ENCODE measurements at regions not wholly inside any gene's neighbourhood (a gene's known extent, or its start where the extent isn't known, plus 50 kb on each side); places are given as distances from the start of the nearest gene placed in this dataset.
"Not testable (repeated sequence)": the region's sequence is repeated elsewhere in the genome, so short reads cannot be mapped to it uniquely, and the experiment has no call there.

- DNase-seq (ENCODE audit: extremely low read depth in 1 of 2, low read depth in 1 of 2), result no peak
Measured at GRCh38 chr6:135644394-135644793, 146.9 kb upstream of the AHI1 start.

DNA sequence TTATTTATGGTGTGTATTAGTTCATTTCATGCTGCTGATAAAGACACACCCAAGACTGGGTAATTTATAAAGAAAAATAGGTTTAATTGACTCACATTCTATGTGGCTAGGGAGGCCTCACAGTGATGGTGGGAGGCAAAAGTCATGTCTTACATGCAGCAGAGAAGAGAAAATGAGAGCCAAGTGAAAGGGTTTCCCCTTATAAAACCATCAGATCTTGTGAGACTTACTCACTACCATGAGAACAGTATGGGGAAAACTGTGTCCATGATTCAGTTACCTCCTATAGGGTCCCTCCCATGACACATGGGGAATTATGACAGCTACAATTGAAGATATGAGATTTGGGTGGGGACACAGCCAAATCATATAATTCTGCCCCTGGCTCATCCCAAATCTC, 150.0 kb upstream of the AHI1 start:
- no peak for DNase-seq (ENCODE audit: extremely low read depth in 1 of 2, low read depth in 1 of 2)

GRCh38 chr6:135651964-135652755, 154.6 kb upstream of the AHI1 start:
- no peak for DNase-seq (ENCODE audit: extremely low read depth in 1 of 2, low read depth in 1 of 2)

DNA sequence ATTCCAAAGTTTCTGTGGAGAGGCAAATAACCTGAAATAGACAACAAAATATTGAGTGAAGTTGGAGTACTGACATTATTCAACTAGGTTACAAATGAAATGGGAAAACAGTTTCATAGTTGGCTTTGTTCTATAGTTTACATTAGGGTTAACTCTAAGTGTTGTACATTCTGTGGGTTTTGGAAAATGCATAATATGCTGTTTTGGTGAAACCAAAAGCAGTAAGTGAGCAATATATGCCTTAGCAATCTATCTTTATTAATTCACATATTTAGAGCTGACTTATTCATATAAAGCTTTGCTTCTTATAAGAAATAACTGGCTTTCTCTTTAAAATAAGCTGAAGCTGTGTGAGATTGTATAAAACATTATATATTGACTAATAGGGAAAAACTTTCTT, 157.5 kb upstream of the AHI1 start:
- no peak for DNase-seq (ENCODE audit: extremely low read depth in 1 of 2, low read depth in 1 of 2)

DNA sequence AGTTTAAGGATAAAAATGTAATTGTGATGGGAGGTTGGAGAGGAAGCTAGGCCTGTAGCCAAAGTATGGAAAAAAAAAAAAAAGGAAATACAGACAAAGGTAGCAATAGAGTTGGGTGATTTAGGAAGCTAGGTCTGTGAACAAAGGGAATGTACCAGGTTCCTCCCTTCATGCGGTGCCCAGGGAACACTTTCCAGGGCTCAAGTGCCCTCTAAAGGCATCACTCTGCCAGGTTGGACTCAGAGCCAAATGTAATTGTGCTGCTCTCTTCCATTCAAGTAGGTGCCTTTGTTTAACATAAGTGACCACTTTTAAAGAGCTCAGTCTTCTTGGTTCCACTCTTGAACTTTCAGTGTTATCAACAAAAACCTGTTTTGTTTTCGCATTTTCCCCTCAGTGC, 159.7 kb upstream of the AHI1 start:
- no peak for DNase-seq (ENCODE audit: extremely low read depth in 1 of 2, low read depth in 1 of 2)

DNA sequence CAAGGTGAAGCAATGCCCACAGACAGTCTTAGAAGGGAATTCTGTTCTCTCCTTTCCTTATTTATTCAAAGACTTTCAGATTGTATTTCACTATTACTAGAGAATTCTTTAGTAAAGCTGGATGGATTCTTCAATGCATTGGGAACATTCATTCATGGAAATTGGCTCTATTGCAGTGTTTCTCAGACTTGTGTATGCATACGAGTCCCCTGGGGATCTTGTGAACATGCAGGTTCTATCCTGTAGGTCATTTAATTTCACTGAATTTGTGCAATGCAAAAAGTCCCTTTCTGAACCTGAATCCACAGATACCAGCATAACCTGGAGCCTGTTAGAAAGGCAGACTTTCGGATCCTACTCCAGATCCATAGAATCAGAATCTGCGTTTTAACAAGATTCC, 160.9 kb upstream of the AHI1 start:
- no peak for DNase-seq (ENCODE audit: extremely low read depth in 1 of 2, low read depth in 1 of 2)

- no peak for DNase-seq (ENCODE audit: extremely low read depth in 1 of 2, low read depth in 1 of 2)
Measured at GRCh38 chr6:135658916-135659315, 161.4 kb upstream of the AHI1 start.

- no peak for DNase-seq (ENCODE audit: extremely low read depth in 1 of 2, low read depth in 1 of 2)
Measured at GRCh38 chr6:135664527-135664926, 167.0 kb upstream of the AHI1 start.

DNA sequence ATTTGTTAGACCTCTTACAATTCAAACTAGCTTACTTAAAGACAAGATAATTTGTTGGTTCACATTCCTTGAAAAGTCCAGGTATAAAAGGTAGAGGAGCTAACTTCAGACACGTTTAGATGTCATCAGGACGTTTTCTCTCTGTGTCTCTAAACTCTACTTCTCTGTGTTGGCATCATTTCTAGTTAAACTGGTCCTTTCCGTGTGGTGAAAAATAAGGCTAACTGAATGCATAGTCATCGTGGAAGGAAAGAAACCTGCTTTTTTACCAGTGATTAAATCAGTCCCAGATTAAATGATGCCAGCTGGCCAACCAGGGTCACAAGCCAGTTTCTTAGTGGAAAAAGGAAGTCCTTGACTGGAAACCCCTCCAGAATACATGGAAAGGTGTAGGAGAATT, 168.4 kb upstream of the AHI1 start:
- DNase-seq (ENCODE audit: extremely low read depth in 1 of 2, low read depth in 1 of 2), result no peak

DNA sequence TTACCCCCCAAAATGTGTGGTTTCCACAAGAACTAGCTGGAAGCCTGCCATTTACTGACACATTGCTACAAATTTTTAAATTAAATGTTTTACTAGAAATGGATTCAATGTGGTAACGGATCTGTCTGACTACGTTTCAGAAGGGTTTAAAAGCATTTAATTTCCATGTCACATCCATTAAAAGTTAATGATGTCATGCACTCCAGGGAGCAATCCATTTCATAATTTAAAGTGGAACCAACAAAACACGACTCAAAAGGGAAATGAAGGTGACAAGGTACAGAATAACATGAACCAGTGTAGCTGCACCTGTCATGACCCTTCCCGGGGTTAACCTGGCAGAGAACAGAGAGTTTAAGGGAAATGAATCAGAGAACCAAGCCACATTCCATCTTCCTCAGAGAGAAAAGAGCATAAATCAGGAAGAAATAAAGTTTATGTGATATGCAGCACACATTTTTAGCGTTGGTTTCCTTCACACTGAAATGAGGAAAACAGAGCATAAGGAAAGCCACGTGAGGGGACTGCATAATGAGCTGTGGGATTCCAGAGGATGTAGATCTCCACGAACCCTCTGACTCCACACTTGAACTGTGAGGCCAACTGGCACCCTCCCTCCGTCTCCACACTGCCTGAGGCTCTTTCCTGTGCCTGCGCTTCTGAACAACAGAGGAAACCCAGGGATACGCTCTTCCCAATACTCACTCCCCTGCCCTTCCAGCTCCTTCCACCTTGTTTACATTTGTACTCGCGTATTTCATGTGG, 170.3 kb upstream of the AHI1 start:
- no peak for DNase-seq (ENCODE audit: extremely low read depth in 1 of 2, low read depth in 1 of 2)

DNA sequence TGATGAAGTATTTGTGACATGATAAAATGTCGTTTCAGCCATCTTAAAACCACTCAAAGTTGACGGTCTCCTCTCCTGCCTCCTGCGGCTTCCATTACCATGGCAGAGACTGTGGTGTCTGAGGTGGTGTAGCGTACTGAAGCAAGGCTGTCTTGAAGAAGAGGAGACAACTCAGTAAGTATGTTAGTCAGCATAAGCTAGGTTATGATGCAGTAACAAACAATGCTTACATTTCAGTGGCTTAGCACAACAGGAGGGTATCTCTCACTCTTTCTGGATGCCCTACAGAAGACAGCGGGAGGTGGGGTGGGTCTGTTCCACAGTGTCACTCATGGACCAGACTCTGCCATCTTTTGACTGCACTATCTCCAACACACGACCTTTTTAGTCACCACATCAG, 174.7 kb upstream of the AHI1 start:
- no peak for DNase-seq (ENCODE audit: extremely low read depth in 1 of 2, low read depth in 1 of 2)

GRCh38 chr6:135673501-135674309, 176.2 kb upstream of the AHI1 start:
- DNase-seq (ENCODE audit: extremely low read depth in 1 of 2, low read depth in 1 of 2), result no peak

- DNase-seq (ENCODE audit: extremely low read depth in 1 of 2, low read depth in 1 of 2), result no peak
Measured at GRCh38 chr6:135675026-135675425, 176.5 kb upstream of the PDE7B start.

DNA sequence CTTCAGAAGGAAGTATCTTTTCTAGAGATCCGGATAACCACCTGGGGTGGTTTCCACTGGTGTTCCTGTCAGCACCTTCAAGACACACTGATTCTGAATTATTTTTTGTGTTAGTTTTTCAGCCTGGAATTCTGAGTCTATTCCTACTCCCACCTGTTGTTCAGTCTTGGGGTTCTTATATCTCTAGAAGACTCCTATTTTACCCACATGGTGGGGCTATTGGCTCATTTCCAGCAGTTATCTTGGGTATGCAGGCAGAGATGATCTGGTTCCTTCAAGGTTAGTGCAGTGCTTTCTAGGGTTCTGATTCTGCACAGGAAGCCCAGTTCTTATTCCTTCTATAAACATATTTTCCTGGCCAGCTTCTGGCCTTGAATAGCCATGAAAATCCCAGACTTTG, 175.6 kb upstream of the PDE7B start:
- peak in 1 of 2 donors; percentile 5 for DNase-seq (ENCODE audit: extremely low read depth in 1 of 2, low read depth in 1 of 2)

- no peak for DNase-seq (ENCODE audit: extremely low read depth in 1 of 2, low read depth in 1 of 2)
Measured at GRCh38 chr6:135680964-135681913, 170.3 kb upstream of the PDE7B start.

DNA sequence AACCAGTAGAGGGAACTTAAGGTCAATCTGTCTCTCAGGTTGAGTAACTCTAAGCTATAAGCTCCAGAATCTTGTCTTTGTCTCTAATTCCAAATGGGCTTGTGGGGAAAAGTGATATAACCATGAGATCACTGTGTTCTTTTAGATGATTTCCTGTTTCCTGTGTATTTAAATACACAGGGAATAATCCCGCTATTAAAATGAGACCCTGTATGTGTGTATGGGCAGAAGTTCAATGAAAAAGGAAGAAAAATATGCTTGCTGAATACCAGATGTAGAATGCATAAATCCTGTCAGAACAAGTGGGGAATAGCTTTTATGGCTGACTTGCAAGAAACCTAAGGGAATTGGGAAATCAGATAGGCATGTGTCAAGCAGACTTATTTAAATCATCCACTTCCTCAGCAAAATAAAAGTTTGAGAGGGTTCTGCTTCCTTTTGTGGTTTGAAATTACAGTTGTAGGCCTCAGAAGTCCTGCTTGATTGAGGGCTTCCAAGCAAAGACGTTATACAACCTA, 164.7 kb upstream of the PDE7B start:
- no peak for DNase-seq (ENCODE audit: extremely low read depth in 1 of 2, low read depth in 1 of 2)

DNA sequence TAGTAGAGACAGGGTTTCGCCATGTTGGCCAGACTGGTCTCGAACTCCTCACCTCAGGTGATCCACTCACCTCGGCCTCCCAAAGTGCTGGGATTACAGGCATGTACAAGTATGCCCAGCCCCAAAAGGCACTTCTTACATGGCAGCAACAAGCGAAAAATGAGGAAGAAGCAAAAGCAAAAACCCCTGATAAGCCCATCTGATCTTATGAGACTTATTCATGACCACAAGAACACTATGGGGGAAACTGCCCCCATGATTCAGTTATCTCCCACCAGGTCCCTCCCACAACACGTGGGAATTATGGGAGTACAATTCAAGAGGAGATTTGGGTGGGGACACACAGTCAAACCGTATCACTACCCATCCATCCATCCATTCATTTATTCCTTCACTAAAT, 163.0 kb upstream of the PDE7B start:
- not testable (repeated sequence) for DNase-seq (ENCODE audit: extremely low read depth in 1 of 2, low read depth in 1 of 2)

GRCh38 chr6:135692426-135692825, 159.1 kb upstream of the PDE7B start:
- no peak for DNase-seq (ENCODE audit: extremely low read depth in 1 of 2, low read depth in 1 of 2)

DNA sequence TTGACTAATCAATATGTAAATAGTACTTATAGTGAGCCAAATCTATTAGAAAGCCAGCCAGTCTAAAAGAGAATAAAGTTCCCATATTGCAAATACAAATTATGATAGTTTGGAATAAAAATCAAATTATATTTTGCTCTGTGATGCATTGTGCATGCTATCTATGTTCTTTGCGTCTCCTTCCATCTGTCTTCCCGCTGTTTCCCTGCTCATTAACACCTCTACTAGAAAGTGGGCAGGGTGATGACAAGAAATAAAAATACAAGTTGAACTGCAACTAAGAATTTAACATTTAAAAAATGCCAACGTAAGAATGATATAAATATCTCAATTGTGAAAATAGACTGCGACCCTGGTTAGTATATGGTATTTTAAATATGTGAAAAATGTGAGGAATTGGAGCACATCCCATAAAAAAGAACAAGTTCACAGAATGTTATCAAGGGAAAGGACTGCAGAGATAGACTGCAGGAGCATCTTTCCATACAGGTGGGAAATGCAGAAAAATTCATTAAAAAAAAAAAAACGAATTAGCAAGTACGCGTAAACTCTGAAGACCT, 157.6 kb upstream of the PDE7B start:
- no peak for DNase-seq (ENCODE audit: extremely low read depth in 1 of 2, low read depth in 1 of 2)

- DNase-seq (ENCODE audit: extremely low read depth in 1 of 2, low read depth in 1 of 2), result no peak
Measured at GRCh38 chr6:135699705-135700104, 151.8 kb upstream of the PDE7B start.
